ENCODE measurements at regions not wholly inside any gene's neighbourhood (a gene's known extent, or its start where the extent isn't known, plus 50 kb on each side); places are given as distances from the start of the nearest gene placed in this dataset.
"Not testable (repeated sequence)": the region's sequence is repeated elsewhere in the genome, so short reads cannot be mapped to it uniquely, and the experiment has no call there.

DNA sequence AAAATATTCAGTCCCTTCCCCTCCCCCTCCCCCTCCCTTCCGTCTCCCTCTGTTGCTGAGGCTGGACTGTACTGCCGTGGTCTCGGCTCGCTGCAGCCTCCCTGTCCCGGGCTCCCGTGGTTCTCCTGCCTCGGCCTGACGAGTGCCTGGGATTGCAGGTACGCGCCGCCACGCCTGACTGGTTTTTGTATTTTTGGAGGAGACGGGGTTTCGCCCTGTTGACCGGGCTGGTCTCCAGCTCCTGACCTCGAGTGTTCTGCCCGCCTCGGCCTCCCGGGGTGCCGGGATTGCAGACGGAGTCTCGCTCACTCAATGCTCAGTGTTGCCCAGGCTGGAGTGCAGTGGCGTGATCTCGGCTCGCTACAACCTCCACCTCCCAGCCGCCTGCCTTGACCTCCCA lies 135.5 kb upstream of the PROKR2 start:
- TF ChIP-seq, protein P1, sequence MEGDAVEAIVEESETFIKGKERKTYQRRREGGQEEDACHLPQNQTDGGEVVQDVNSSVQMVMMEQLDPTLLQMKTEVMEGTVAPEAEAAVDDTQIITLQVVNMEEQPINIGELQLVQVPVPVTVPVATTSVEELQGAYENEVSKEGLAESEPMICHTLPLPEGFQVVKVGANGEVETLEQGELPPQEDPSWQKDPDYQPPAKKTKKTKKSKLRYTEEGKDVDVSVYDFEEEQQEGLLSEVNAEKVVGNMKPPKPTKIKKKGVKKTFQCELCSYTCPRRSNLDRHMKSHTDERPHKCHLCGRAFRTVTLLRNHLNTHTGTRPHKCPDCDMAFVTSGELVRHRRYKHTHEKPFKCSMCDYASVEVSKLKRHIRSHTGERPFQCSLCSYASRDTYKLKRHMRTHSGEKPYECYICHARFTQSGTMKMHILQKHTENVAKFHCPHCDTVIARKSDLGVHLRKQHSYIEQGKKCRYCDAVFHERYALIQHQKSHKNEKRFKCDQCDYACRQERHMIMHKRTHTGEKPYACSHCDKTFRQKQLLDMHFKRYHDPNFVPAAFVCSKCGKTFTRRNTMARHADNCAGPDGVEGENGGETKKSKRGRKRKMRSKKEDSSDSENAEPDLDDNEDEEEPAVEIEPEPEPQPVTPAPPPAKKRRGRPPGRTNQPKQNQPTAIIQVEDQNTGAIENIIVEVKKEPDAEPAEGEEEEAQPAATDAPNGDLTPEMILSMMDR (IDR thresholded peaks at IDR 0.05), result not testable (repeated sequence)
- TF ChIP-seq EP300 (IDR thresholded peaks at IDR 0.05; ENCODE audit: borderline replicate concordance in 1 of 2, low read depth in 1 of 2, low read length in 1 of 2); RXRA (IDR thresholded peaks at IDR 0.05; ENCODE audit: borderline replicate concordance, low read depth); RAD21 (IDR thresholded peaks at IDR 0.05; ENCODE audit: low read length); TCF12 (IDR thresholded peaks at IDR 0.05); MXI1 (IDR thresholded peaks at IDR 0.05; ENCODE audit: low read depth, low read length); FOSL2 (IDR thresholded peaks at IDR 0.05; ENCODE audit: borderline replicate concordance, low read depth); POLR2AphosphoS5 (IDR thresholded peaks at IDR 0.05; ENCODE audit: low read depth, low read length); TAF1 (IDR thresholded peaks at IDR 0.05; ENCODE audit: borderline replicate concordance, low read depth, low read length); EZH2phosphoT487 (IDR thresholded peaks at IDR 0.05; ENCODE audit: borderline replicate concordance, low read depth); JUND (IDR thresholded peaks at IDR 0.05); RFX5 (IDR thresholded peaks at IDR 0.05; ENCODE audit: low read length); TEAD4 (IDR thresholded peaks at IDR 0.05; ENCODE audit: borderline replicate concordance, insufficient read depth): not testable (repeated sequence)
- TF ChIP-seq, protein P2, sequence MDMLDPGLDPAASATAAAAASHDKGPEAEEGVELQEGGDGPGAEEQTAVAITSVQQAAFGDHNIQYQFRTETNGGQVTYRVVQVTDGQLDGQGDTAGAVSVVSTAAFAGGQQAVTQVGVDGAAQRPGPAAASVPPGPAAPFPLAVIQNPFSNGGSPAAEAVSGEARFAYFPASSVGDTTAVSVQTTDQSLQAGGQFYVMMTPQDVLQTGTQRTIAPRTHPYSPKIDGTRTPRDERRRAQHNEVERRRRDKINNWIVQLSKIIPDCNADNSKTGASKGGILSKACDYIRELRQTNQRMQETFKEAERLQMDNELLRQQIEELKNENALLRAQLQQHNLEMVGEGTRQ (IDR thresholded peaks at IDR 0.05; ENCODE audit: borderline replicate concordance, low read depth, low read length), result not testable (repeated sequence)

Measured in SK-N-SH (cell line).